Ascending aorta (tissue), 2 donors: ENCODE measurements at regions not wholly inside any gene's neighbourhood (a gene's known extent, or its start where the extent isn't known, plus 50 kb on each side); places are given as distances from the start of the nearest gene placed in this dataset.

Experiments used
- DNase-seq, 2 donors: peaks; one replicate each; pipeline ENCODE4 v3.0.0-alpha.2; 2019; ENCODE audit warnings: low spot score in 2 of 2
- H3K27ac ChIP-seq, 2 donors: fragments of 200-600 bp; sonication (generic); one replicate each; pipeline ENCODE4 v1.5.1; 2016 to 2017; ENCODE audit warnings: mild to moderate bottlenecking in 1 of 2
- H3K27me3 ChIP-seq: fragments of 200-600 bp; sonication (generic); one replicate; pipeline ENCODE4 v1.5.1; 2017
- H3K36me3 ChIP-seq, 2 donors: fragments of 200-600 bp; sonication (generic); one replicate each; pipeline ENCODE4 v1.5.1; 2016
- H3K4me1 ChIP-seq, 2 donors: fragments of 200-600 bp; sonication (generic); one replicate each; pipeline ENCODE4 v1.5.1; 2016 to 2017; ENCODE audit warnings: mild to moderate bottlenecking in 1 of 2
- H3K4me3 ChIP-seq, 2 donors: fragments of 200-600 bp; sonication (generic); one replicate each; pipeline ENCODE4 v1.5.1; 2016 to 2017; ENCODE audit warnings: mild to moderate bottlenecking in 1 of 2
- H3K9me3 ChIP-seq, 2 donors: fragments of 200-600 bp; sonication (generic); one replicate each; pipeline ENCODE4 v1.5.1; 2016
- intact Hi-C: fragments of 100-400 bp; cut with DNase I; formaldehyde crosslinking; loops from one replicate; pipeline ENCODE4 v1.15.1; 2023
- TF ChIP-seq, protein P1 (sequence below), 3 experiments: fragments of 200-600 bp in 2 of 3; fragments of 450-650 bp in 1 of 3; sonication (generic) in 2 of 3; IDR thresholded peaks; one replicate each; pipeline ENCODE4 v1.5.1; 2016 to 2019; ENCODE audit warnings: antibody characterized with exemption in 3 of 3, mild to moderate bottlenecking in 1 of 3, moderate library complexity in 1 of 3

DNA sequence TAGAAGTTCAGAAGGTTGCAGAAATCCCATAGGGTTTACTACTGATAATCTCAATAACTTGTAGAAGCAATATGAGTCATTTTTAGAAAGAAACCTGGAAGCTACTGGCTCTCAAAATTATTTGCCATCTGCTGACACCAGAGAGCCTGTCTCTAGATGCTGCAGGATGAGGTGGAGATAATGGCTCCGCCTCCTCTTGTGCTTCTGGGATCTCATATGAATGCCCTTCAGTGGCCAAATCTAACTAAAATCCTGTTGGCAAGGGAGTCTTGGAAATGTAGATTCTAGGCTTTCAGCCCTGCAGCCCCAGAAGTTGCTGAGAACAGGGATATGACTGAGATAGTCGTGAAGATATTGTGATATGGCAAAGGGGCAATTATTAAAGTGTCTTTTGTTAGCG is 348.1 kb downstream of the CCSER2 start:
- TF ChIP-seq, protein P1, sequence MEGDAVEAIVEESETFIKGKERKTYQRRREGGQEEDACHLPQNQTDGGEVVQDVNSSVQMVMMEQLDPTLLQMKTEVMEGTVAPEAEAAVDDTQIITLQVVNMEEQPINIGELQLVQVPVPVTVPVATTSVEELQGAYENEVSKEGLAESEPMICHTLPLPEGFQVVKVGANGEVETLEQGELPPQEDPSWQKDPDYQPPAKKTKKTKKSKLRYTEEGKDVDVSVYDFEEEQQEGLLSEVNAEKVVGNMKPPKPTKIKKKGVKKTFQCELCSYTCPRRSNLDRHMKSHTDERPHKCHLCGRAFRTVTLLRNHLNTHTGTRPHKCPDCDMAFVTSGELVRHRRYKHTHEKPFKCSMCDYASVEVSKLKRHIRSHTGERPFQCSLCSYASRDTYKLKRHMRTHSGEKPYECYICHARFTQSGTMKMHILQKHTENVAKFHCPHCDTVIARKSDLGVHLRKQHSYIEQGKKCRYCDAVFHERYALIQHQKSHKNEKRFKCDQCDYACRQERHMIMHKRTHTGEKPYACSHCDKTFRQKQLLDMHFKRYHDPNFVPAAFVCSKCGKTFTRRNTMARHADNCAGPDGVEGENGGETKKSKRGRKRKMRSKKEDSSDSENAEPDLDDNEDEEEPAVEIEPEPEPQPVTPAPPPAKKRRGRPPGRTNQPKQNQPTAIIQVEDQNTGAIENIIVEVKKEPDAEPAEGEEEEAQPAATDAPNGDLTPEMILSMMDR (IDR thresholded peaks at IDR 0.05) = no peak
- no peaks in the 10 kb centered on the region for H3K27me3 ChIP-seq
- no peaks in the 10 kb centered on the region for H3K4me1 ChIP-seq
- H3K9me3 ChIP-seq = no peaks in the 10 kb centered on the region
- H3K4me3 ChIP-seq = no peak overlapping the region
- DNase-seq = no peak
- intact Hi-C loops = no loop called here
- H3K27ac ChIP-seq = no peak overlapping the region
- no peaks in the 10 kb centered on the region for H3K36me3 ChIP-seq

DNA sequence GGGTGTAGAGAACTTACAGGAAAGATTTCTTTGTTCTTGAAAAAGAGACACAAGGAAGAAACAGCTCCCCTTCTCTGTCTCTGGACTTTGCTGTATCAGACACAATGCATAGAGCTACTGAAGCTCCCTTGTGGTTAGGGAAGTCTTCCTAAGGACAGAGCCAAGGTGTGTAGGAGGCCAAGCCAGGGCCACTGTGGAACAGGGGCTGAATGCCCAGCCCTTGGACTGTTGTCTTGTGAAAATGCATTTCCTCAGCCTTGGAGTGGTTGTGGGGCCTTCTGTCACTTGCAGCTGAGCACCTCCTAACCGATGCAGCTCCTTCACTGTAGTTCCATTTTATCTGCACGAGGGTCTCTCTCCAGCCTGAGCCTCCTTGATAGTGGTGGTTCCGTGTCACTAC is 353.4 kb downstream of the CCSER2 start:
- DNase-seq = no peak
- TF ChIP-seq, protein P1 (IDR thresholded peaks at IDR 0.05) = no peak
- no peaks in the 10 kb centered on the region for H3K4me1 ChIP-seq
- no peaks in the 10 kb centered on the region for H3K36me3 ChIP-seq
- no peak overlapping the region for H3K27ac ChIP-seq
- H3K9me3 ChIP-seq = no peaks in the 10 kb centered on the region
- intact Hi-C loops = no loop called here
- H3K4me3 ChIP-seq = no peak overlapping the region
- no peaks in the 10 kb centered on the region for H3K27me3 ChIP-seq

DNA sequence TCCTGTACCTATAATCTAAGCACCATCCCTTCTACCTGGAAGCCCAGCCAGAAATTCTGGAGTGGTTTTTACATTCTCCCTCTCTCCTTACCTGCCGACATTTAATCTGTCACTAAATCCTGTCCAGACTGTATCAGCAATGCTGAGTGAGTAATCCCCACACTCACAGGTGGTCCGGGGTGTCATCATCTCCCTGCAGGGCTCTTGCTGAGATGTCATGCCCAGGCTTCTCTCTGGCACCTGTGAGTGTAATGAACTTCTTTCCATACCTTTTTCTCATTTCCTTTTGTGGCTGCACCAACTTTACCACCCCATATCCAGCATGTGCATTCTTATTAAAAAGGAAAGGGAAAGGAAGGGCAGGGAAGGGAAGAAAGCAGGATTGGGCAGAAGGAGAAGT is 355.2 kb downstream of the CCSER2 start:
- TF ChIP-seq, protein P1 (IDR thresholded peaks at IDR 0.05) = no peak
- no peaks in the 10 kb centered on the region for H3K27me3 ChIP-seq
- DNase-seq = no peak
- no peak overlapping the region for H3K27ac ChIP-seq
- no peaks in the 10 kb centered on the region for H3K36me3 ChIP-seq
- H3K4me1 ChIP-seq = no peaks in the 10 kb centered on the region
- intact Hi-C loops = no loop called here
- H3K4me3 ChIP-seq = no peak overlapping the region
- no peaks in the 10 kb centered on the region for H3K9me3 ChIP-seq

DNA sequence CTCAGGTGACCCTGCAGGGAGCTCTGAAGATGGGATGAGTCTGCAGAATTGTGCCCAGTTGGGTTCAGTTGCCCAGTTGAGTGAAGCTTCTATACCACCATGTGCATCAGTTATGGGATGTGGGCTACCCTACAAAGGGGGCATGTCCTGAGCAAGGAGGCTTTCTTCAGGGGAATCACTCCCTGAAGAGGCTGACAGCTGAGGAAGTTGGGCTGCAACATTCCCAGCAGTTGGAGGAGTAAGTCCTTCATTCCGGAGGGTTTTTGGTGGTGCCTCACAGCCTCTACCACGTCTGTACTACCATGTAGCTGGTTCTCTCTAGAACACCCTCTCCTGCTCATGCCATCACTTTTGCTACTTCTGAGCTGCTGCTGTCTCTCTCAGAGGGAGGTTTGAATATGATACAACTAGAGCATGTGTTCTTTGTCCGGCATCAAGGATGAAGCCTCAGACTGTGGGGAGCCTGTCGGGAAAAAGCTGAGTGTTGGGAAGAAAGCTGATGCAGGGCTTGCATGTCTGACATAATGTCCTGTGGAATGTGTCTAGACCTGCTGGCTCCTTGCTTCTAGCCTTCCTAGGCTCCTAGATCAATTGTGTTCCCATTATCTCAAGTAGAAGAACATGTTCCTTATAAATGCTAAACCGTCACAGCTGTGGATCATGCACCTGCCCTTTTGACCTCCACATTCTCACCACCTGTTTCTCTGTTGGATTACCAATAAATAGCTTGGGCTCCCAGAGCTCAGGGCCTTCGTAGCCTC is 355.8 kb downstream of the CCSER2 start:
- no peaks in the 10 kb centered on the region for H3K4me1 ChIP-seq
- H3K27ac ChIP-seq = no peak overlapping the region
- DNase-seq = no peak
- H3K9me3 ChIP-seq = no peaks in the 10 kb centered on the region
- no peaks in the 10 kb centered on the region for H3K36me3 ChIP-seq
- intact Hi-C loops = no loop called here
- no peaks in the 10 kb centered on the region for H3K27me3 ChIP-seq
- TF ChIP-seq, protein P1 (IDR thresholded peaks at IDR 0.05) = no peak
- H3K4me3 ChIP-seq = no peak overlapping the region

DNA sequence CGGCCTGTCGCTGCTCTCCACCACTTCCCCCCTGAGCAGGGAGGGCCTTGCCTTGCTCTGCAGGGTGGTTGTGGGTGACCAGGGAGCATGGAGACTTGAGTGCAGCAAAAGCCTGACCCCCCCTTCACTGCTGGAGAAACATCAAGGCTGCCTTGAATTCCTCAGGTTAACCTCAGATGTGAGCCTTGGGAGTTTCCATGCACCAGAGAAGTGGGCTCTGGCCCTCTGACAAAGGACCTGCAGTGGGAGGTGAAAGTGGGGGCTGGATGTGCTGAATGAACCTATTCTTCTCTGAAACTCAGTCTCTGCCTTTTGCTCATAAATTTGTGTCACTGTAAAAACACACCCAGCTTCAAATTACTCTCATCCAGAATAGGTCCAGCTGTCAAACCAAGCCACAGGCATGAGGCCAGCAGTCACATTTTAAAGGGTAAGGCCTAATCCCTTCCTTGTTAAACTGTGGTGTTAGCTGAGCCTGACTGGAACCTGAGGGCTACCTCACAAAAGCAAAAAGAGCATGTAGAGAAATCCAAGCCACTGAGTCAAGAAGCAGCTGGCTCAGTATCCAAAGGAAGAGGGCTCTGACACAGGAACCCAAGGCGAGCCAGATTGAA is 356.8 kb downstream of the CCSER2 start:
- Histone ChIP-seq H3K9me3 (no peaks in the 10 kb centered on the region), H3K4me1 (no peaks in the 10 kb centered on the region), H3K36me3 (no peaks in the 10 kb centered on the region), H3K27me3 (no peaks in the 10 kb centered on the region), H3K4me3 (no peak overlapping the region), H3K27ac (no peak overlapping the region)
- intact Hi-C loops = no loop called here
- TF ChIP-seq, protein P1 (IDR thresholded peaks at IDR 0.05) = no peak
- DNase-seq = no peak
